ENCODE measurements at regions not wholly inside any gene's neighbourhood (a gene's known extent, or its start where the extent isn't known, plus 50 kb on each side); places are given as distances from the start of the nearest gene placed in this dataset.

DNA sequence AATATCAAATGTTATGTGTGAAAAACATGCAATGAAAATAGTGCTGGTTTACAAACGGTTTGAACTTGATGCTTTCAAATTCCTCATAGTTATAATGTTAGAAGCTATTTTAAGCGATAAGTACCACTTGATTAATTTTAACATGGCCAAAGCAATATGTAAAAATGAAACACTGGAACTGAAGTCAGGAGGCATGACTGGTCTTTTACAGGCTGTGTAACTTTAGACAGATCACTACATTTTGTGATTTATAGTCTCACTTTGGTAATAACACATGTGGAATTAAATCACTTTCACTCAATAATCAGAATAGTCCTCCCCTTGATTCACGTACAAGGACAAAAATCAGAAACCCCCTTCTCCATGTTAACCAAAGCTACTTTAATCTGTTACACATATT, 482.7 kb upstream of the NECTIN3 start:
- Mint-ChIP-seq H3K9me3 (peaks cover 19% of the 10 kb centered on the region), H3K27ac (no peak overlapping the region), H3K4me1 (peaks cover 6% of the 10 kb centered on the region), H3K36me3 (no peaks in the 10 kb centered on the region), H3K4me3 (no peak overlapping the region), H3K27me3 (ENCODE audit: low read depth) (no peaks in the 10 kb centered on the region)
- TF ChIP-seq, protein P1, sequence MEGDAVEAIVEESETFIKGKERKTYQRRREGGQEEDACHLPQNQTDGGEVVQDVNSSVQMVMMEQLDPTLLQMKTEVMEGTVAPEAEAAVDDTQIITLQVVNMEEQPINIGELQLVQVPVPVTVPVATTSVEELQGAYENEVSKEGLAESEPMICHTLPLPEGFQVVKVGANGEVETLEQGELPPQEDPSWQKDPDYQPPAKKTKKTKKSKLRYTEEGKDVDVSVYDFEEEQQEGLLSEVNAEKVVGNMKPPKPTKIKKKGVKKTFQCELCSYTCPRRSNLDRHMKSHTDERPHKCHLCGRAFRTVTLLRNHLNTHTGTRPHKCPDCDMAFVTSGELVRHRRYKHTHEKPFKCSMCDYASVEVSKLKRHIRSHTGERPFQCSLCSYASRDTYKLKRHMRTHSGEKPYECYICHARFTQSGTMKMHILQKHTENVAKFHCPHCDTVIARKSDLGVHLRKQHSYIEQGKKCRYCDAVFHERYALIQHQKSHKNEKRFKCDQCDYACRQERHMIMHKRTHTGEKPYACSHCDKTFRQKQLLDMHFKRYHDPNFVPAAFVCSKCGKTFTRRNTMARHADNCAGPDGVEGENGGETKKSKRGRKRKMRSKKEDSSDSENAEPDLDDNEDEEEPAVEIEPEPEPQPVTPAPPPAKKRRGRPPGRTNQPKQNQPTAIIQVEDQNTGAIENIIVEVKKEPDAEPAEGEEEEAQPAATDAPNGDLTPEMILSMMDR (IDR thresholded peaks at IDR 0.05; ENCODE audit: unreplicated experiment): no peak
- no peak for DNase-seq (ENCODE audit: low spot score in 2 of 2, unreplicated experiment in 2 of 2)

DNA sequence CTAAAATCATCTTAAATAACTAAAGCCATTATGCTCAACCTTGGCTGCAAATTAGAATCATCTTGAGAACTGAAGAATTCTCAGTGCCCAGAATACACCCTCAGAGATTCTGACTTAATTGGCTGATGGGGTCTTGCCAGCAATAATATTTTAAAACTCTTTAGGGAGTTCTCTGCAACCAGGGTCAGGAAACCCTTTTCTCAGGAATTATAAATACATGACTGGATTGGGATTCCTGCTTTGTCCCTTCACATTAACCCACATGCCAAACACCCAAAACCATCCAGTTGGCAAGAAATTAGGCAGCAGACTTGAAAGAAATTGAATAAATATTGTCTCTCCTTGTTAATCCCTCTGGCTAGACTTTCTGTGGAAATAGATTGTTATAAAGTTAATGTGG, 482.3 kb upstream of the NECTIN3 start:
- Mint-ChIP-seq H3K27ac (no peak overlapping the region), H3K36me3 (no peaks in the 10 kb centered on the region), H3K4me1 (peaks cover 4% of the 10 kb centered on the region), H3K27me3 (ENCODE audit: low read depth) (no peaks in the 10 kb centered on the region), H3K4me3 (no peak overlapping the region), H3K9me3 (peaks cover 24% of the 10 kb centered on the region)
- DNase-seq (ENCODE audit: low spot score in 2 of 2, unreplicated experiment in 2 of 2): no peak
- TF ChIP-seq, protein P1 (IDR thresholded peaks at IDR 0.05; ENCODE audit: unreplicated experiment): no peak

DNA sequence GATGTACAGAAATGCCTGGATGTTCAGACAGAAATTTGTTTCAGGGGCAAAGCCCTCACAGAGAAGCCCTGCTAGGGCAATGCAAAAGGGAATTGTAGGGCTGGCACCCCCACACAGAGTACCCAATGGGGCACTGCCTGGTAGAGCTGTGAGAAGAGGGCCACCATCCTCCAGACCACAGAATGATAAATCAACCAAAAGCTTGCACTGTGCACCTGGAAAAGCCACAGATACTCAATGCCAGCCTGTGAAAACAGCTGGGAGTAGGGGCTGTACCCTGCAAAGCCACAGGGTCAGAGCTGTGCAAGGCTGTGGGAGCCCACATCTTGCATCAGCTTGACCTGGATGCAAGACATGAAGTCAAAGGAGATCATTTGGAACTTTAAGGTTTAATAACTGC, 477.9 kb upstream of the NECTIN3 start:
- no peaks in the 10 kb centered on the region for H3K27me3 Mint-ChIP-seq (ENCODE audit: low read depth)
- H3K36me3 Mint-ChIP-seq: peaks cover 1% of the 10 kb centered on the region
- H3K9me3 Mint-ChIP-seq: peaks cover 39% of the 10 kb centered on the region
- TF ChIP-seq, protein P1 (IDR thresholded peaks at IDR 0.05; ENCODE audit: unreplicated experiment): no peak
- peaks cover 4% of the 10 kb centered on the region for H3K4me1 Mint-ChIP-seq
- H3K4me3 Mint-ChIP-seq: no peak overlapping the region
- no peak for DNase-seq (ENCODE audit: low spot score in 2 of 2, unreplicated experiment in 2 of 2)
- H3K27ac Mint-ChIP-seq: no peak overlapping the region

DNA sequence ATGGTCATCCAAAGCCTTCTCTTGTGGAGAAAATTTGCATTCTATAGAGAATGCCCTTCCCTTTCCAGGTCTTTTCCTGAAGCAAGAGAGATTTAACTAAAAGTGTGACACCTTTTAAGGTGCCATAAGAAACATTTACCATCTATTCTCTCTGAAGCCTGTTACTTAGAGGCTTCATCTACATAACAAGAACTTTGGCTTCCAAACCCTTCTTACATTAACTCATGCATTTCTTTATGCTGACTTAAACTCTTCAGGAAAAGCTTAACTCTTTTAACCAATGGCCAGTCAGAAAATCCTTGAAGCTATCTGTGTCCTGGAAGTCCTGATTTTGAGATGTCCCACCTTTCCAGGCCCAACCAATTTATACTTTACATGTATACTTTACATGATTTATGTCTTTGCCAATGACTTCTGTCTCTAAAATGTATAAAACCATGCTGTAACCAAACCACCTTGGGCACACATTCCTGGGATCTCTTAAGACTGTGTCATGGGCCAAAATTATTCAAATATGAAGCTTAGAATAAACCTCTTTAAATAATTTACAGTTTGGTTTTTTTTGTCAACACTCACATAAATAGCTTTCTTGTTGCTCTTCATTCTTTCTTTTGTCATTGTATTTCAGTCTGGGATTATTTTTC, 472.6 kb upstream of the NECTIN3 start:
- Mint-ChIP-seq H3K4me1 (no peaks in the 10 kb centered on the region), H3K4me3 (no peak overlapping the region), H3K27ac (no peak overlapping the region), H3K36me3 (peaks cover 1% of the 10 kb centered on the region), H3K9me3 (peaks cover 19% of the 10 kb centered on the region), H3K27me3 (ENCODE audit: low read depth) (no peaks in the 10 kb centered on the region)
- TF ChIP-seq, protein P1 (IDR thresholded peaks at IDR 0.05; ENCODE audit: unreplicated experiment): no peak
- no peak for DNase-seq (ENCODE audit: low spot score in 2 of 2, unreplicated experiment in 2 of 2)

DNA sequence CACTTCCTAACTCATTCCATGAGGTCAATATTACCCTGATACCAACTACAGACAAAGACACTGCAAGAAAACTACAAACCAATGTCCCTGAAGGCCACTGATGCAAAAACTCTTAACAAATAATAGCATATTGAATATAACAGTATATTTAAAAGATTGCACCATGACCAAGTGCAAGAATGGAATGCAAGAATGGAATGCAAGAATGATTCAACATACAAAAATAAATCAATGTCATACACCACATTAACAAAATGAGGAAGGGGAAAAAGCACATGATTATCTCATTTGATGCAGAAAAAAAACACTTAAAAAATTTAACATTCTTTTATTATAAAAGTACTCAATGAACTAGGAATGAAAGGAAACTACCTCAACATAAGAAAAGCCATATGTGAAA, 463.1 kb upstream of the NECTIN3 start:
- no peak for DNase-seq (ENCODE audit: low spot score in 2 of 2, unreplicated experiment in 2 of 2)
- Mint-ChIP-seq H3K4me1 (peaks cover under 1% of the 10 kb centered on the region), H3K36me3 (peaks cover 3% of the 10 kb centered on the region), H3K9me3 (peaks cover 20% of the 10 kb centered on the region), H3K27ac (no peak overlapping the region), H3K27me3 (ENCODE audit: low read depth) (no peaks in the 10 kb centered on the region), H3K4me3 (no peak overlapping the region)
- TF ChIP-seq, protein P1 (IDR thresholded peaks at IDR 0.05; ENCODE audit: unreplicated experiment): no peak

DNA sequence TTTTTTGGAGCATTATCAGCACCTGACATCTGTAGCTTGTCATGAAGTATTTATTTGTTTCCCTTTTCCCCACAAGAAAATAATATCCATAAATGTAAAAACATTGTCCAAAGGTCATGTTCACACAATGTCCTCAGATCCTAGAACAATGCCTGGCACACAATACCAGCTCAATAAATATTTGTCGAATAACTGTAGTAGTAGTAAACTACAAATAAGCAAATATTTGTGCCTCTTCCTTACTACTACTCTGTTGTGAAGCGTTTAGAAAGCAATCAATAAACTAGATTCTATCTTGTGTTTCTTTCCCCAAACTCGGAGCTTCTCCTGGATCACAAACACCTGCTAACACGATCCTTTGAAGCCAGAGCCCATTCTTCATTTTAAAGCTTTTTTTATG, 459.6 kb upstream of the NECTIN3 start:
- Mint-ChIP-seq H3K27me3 (ENCODE audit: low read depth) (no peaks in the 10 kb centered on the region), H3K4me1 (peaks cover 12% of the 10 kb centered on the region), H3K4me3 (no peak overlapping the region), H3K9me3 (peaks cover 24% of the 10 kb centered on the region), H3K36me3 (peaks cover 3% of the 10 kb centered on the region), H3K27ac (no peak overlapping the region)
- no peak for DNase-seq (ENCODE audit: low spot score in 2 of 2, unreplicated experiment in 2 of 2)
- TF ChIP-seq, protein P1 (IDR thresholded peaks at IDR 0.05; ENCODE audit: unreplicated experiment): no peak
